Esophagus squamous epithelium (tissue), 5 donors: ENCODE measurements at regions not wholly inside any gene's neighbourhood (a gene's known extent, or its start where the extent isn't known, plus 50 kb on each side); places are given as distances from the start of the nearest gene placed in this dataset.

Experiments used
- DNase-seq: peaks from one replicate; lab custom pipeline; 2025; lab: John Stamatoyannopoulos, UW
- H3K27ac ChIP-seq, 4 donors: fragments of 200-600 bp; sonication (generic); one replicate each; pipeline ENCODE4 v1.5.1; 2016 to 2019; ENCODE audit warnings: mild to moderate bottlenecking in 1 of 4
- H3K27me3 ChIP-seq, 4 donors: fragments of 200-600 bp; sonication (generic); 1 replicate in 3 of 4; 2 replicates in 1 of 4; pipeline versions ENCODE4 v1.5.1 to v1.6.0; 2017 to 2021; ENCODE audit warnings: antibody characterized with exemption in 1 of 4
- H3K36me3 ChIP-seq, 3 donors: fragments of 200-600 bp; sonication (generic); one replicate each; pipeline ENCODE4 v1.5.1; 2016 to 2019
- H3K4me1 ChIP-seq, 3 donors: fragments of 200-600 bp; sonication (generic); one replicate each; pipeline ENCODE4 v1.5.1; 2017 to 2019
- H3K4me3 ChIP-seq, 4 donors: fragments of 200-600 bp; sonication (generic); 1 replicate in 3 of 4; 2 replicates in 1 of 4; pipeline ENCODE4 v1.5.1; 2016 to 2019; ENCODE audit warnings: mild to moderate bottlenecking in 2 of 4, moderate library complexity in 1 of 4
- H3K9me3 ChIP-seq, 3 donors: fragments of 200-600 bp; sonication (generic); one replicate each; pipeline ENCODE4 v1.5.1; 2016 to 2019
- CTCF ChIP-seq, 6 experiments: fragments of 450-650 bp in 4 of 6; fragments of 200-600 bp in 2 of 6; sonication (generic) in 2 of 6; IDR thresholded peaks; one replicate each; pipeline ENCODE4 v1.5.1; 2016 to 2019; ENCODE audit warnings: antibody characterized with exemption in 6 of 6, mild to moderate bottlenecking in 4 of 6, moderate library complexity in 4 of 6
- POLR2A ChIP-seq, 4 donors: fragments of 450-650 bp; IDR thresholded peaks; one replicate each; pipeline ENCODE4 v1.6.1; 2017; ENCODE audit warnings: antibody characterized with exemption in 4 of 4, mild to moderate bottlenecking in 4 of 4, moderate library complexity in 3 of 4
- whole genome bisulfite sequencing, 2 donors: methylation state at CpG; one replicate each; pipeline ENCODE4 v1.1.5; 2018; 5-methylcytosine and 5-hydroxymethylcytosine counted together
- intact Hi-C: fragments of 100-400 bp; cut with DNase I; formaldehyde crosslinking; loops from one replicate; pipeline ENCODE4 v1.15.0; 2022
- donor health status: DM: yes; HTN: yes; CAD: no.

- H3K36me3 ChIP-seq, result no peaks in the 10 kb centered on the region
- H3K9me3 ChIP-seq, result no peaks in the 10 kb centered on the region
- H3K27me3 ChIP-seq, result no peaks in the 10 kb centered on the region
- TF ChIP-seq POLR2A (IDR thresholded peaks at IDR 0.05) (no peak), CTCF (IDR thresholded peaks at IDR 0.05) (no peak)
- 52 to 63% methylated on average over 12 of the region's 12 CpGs for WGBS, 2 donors
- intact Hi-C loops, result no loop called here
- DNase-seq, result no peak
- no peak overlapping the region for H3K27ac ChIP-seq
- H3K4me1 ChIP-seq, result peaks cover 0 to 11% (median 0%) of the 10 kb centered on the region in 3 donors
- no peak overlapping the region for H3K4me3 ChIP-seq
Measured at GRCh38 chr1:221809091-221810029, 67.5 kb upstream of the DUSP10 start.

GRCh38 chr1:221806984-221807383, 65.1 kb upstream of the DUSP10 start:
- Histone ChIP-seq H3K27me3 (no peaks in the 10 kb centered on the region), H3K36me3 (no peaks in the 10 kb centered on the region), H3K4me1 (peaks cover 0 to 17% (median 0%) of the 10 kb centered on the region in 3 donors), H3K4me3 (no peak overlapping the region), H3K27ac (no peak overlapping the region), H3K9me3 (no peaks in the 10 kb centered on the region)
- intact Hi-C loops, result no loop called here
- no peak for DNase-seq
- TF ChIP-seq POLR2A (IDR thresholded peaks at IDR 0.05), result no peak
- no peak for TF ChIP-seq CTCF (IDR thresholded peaks at IDR 0.05)

- H3K36me3 ChIP-seq, result no peaks in the 10 kb centered on the region
- H3K27ac ChIP-seq, result no peak overlapping the region
- no peak for DNase-seq
- peaks cover 0 to 20% (median 0%) of the 10 kb centered on the region in 3 donors for H3K4me1 ChIP-seq
- H3K9me3 ChIP-seq, result no peaks in the 10 kb centered on the region
- H3K4me3 ChIP-seq, result no peak overlapping the region
- intact Hi-C loops, result no loop called here
- TF ChIP-seq POLR2A (IDR thresholded peaks at IDR 0.05) (no peak), CTCF (IDR thresholded peaks at IDR 0.05) (no peak)
- no peaks in the 10 kb centered on the region for H3K27me3 ChIP-seq
- 100% methylated on average over 1 of the region's 1 CpG for WGBS, 2 donors
Measured at GRCh38 chr1:221806236-221806635, 64.3 kb upstream of the DUSP10 start.

- H3K9me3 ChIP-seq, result no peaks in the 10 kb centered on the region
- no peaks in the 10 kb centered on the region for H3K27me3 ChIP-seq
- TF ChIP-seq POLR2A (IDR thresholded peaks at IDR 0.05) (no peak), CTCF (IDR thresholded peaks at IDR 0.05) (no peak)
- no peak overlapping the region for H3K4me3 ChIP-seq
- intact Hi-C loops, result no loop called here
- H3K27ac ChIP-seq, result no peak overlapping the region
- 80 to 93% methylated on average over 1 of the region's 1 CpG for WGBS, 2 donors
- H3K36me3 ChIP-seq, result no peaks in the 10 kb centered on the region
- H3K4me1 ChIP-seq, result peaks cover 0 to 10% (median 0%) of the 10 kb centered on the region in 3 donors
- no peak for DNase-seq
Measured at GRCh38 chr1:221805121-221805520, 63.2 kb upstream of the DUSP10 start.

GRCh38 chr1:221804303-221804702, 62.4 kb upstream of the DUSP10 start:
- peaks cover 0 to 9% (median 0%) of the 10 kb centered on the region in 3 donors for H3K4me1 ChIP-seq
- H3K36me3 ChIP-seq, result no peaks in the 10 kb centered on the region
- H3K9me3 ChIP-seq, result peaks cover 0 to 6% (median 0%) of the 10 kb centered on the region in 3 donors
- no peak for DNase-seq
- no peak overlapping the region for H3K4me3 ChIP-seq
- H3K27ac ChIP-seq, result no peak overlapping the region
- TF ChIP-seq CTCF (IDR thresholded peaks at IDR 0.05), result no peak
- no peaks in the 10 kb centered on the region for H3K27me3 ChIP-seq
- WGBS, 2 donors, result 70 to 83% methylated on average over 3 of the region's 3 CpGs
- intact Hi-C loops, result no loop called here
